GM12873 (cell line): ENCODE measurements at regions not wholly inside any gene's neighbourhood (a gene's known extent, or its start where the extent isn't known, plus 50 kb on each side); places are given as distances from the start of the nearest gene placed in this dataset.

Experiments used
- TF ChIP-seq, protein P1 (sequence below): IDR thresholded peaks from 2 replicates; pipeline ENCODE4 v1.5.1; 2012; ENCODE audit warnings: low read depth, mild to moderate bottlenecking, moderate library complexity, low read length, control low read depth; ENCODE audit not compliant: insufficient read depth; ENCODE audit errors: missing control alignments

DNA sequence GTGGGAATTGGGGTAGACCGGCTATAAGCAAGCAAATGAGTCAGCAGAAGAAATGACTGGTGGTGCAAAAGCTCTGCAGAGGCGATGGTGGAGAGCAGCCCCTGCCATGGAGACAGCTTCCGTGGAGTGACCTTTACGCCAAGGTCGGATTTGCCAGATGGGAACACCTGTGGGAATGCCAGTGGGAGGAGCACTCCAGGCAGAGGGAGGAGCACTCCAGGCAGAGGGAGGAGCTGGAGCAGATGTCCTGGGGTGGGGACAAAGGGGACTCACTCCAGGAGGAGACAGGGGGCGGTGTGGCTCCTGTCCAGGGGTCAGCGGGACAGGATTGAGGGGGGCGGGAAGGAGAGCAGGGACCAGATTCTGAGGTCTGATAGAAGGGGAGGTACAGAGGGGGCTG, 258.8 kb upstream of the CTBP2 start:
- TF ChIP-seq, protein P1, sequence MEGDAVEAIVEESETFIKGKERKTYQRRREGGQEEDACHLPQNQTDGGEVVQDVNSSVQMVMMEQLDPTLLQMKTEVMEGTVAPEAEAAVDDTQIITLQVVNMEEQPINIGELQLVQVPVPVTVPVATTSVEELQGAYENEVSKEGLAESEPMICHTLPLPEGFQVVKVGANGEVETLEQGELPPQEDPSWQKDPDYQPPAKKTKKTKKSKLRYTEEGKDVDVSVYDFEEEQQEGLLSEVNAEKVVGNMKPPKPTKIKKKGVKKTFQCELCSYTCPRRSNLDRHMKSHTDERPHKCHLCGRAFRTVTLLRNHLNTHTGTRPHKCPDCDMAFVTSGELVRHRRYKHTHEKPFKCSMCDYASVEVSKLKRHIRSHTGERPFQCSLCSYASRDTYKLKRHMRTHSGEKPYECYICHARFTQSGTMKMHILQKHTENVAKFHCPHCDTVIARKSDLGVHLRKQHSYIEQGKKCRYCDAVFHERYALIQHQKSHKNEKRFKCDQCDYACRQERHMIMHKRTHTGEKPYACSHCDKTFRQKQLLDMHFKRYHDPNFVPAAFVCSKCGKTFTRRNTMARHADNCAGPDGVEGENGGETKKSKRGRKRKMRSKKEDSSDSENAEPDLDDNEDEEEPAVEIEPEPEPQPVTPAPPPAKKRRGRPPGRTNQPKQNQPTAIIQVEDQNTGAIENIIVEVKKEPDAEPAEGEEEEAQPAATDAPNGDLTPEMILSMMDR = no peak

DNA sequence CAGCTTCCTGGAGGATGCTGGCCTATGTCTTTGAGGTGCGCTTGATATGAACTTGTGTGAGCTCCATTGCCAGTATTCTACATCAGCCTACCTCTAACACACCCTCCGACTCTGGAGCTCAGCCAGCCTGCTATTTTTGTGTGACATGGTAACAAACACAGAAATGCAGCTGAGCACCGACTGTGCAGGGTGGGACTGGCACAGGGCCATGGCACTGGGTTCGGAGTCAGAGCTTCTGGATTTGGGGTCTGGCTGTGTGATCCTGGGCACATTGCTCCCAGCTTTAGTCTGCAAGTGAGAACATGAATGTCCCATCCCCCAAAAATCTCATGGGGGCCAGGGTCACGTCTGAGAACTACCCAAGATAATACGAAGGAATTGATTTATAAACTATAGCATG, 257.2 kb upstream of the CTBP2 start:
- TF ChIP-seq, protein P1 = no peak

GRCh38 chr10:125415964-125416363, 255.6 kb upstream of the CTBP2 start:
- TF ChIP-seq, protein P1 = no peak

DNA sequence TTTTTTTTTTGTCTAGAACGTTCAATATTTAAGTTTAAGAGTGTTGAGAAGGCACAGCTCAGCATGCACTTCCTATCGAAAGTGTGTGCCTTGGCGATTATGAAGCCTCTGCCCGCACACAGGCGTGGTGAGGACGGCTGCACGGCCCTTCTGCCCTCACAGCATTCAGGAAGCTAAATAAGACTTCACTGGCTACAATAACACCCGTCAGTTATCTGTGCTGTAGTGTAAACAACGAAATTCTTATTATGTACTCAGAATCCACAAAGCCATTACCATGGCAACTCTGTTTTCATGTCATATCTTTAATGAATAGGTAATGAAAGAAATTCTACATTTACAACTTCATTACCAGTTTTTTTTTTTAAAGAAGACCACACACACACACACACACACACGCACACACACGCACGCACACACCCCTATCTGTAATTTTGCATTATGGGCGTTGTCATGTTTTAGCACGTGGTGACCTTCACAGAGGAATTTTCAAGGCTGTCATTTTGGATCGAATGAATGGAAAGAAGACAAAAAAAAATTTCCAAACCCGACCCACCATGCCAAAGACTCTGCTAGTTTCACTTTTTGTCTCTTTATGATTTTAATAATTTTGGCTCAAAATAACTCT, 254.8 kb upstream of the CTBP2 start:
- TF ChIP-seq, protein P1 = no peak

DNA sequence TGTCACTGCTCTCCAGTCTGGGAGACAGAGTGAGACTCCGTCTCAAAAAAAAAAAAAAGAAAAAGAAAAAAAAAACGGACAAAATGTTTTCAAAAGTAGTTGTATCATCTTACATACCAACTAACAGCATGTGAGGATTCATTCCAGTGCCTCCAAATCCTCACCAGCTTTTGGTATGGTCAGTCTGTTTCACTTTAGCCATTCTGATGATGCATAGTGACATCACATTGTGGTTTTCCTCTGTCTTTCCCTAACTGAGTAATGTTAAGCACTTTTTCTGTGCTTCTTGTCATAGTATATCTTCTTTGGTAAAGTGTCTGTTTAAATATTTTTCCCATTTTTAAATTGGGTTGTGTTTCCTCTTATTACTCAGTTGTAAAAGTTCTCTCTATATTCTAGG, 251.4 kb upstream of the CTBP2 start:
- TF ChIP-seq, protein P1 = no peak

DNA sequence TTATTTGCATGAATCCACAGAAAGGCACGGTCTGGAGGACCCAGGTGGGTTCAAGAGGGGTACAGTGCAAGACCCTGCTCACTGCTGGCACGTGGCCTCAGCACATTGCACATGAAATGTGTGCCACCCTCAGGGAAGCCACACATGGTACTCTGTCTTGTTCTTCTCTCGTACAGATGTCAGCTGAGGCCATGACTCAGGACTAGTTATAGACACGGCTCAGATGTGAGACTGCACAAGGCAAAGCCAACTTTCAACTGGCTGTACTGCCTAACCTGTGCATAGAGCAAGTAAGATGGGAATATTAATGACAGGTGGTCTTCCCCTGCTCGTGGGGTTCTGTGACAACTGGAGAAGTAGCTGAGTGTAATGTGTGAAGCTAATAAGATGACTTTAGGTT, 249.4 kb upstream of the CTBP2 start:
- TF ChIP-seq, protein P1 = no peak

DNA sequence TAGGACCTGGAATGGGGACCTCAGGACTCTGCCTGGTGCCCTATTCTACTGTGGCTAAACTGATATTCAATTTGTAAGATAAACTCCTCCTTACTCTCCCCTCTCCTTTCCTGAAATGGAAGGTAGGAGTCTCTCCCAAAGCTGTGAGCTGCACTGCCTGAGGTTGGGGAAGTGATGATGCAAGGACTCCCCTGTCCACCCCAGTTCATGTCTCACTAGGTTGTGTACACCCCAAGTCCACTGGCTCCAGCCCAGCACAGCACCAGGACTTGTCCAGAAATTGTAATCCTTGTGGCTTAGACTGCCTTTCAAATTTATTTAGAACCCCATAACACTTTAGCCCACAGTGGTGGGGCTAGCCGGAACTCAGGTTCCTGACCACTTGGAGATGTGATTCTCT, 247.2 kb upstream of the CTBP2 start:
- TF ChIP-seq, protein P1 = no peak
